GM21529 (cell line): ENCODE measurements at regions not wholly inside any gene's neighbourhood (a gene's known extent, or its start where the extent isn't known, plus 50 kb on each side); places are given as distances from the start of the nearest gene placed in this dataset.

Experiments used
- ATAC-seq: cut with Tn5 transposase; IDR thresholded peaks from one replicate; pipeline ENCODE4 v1.9.1; 2021; ENCODE audit not compliant: unreplicated experiment

- ATAC-seq: peak; percentile 43
These were observed 68.1 kb upstream of the SLC10A2 start for GRCh38 chr13:103134271-103134670.

DNA sequence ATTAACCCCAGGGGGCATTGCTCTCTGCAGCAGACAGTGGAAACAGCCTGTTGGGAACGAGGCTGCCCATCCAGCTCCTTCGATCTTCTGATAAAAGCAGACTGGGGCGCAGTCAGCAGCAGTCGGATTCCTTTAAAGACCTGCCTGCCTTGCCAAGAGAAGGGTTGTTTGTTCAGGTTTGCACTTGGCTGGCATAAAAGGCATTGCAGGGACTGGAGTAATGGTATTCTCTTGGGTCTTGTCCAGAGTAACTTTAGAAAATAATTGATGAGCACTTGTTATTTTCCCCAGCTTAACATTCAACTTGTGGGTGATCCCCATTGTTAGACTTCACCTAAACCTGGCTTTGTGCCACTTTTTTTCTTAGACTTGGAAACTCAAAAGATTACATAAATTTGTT is 67.3 kb upstream of the SLC10A2 start:
- ATAC-seq: no peak

- peak; percentile 72 for ATAC-seq
These were observed 64.5 kb upstream of the SLC10A2 start for GRCh38 chr13:103130681-103131210.

DNA sequence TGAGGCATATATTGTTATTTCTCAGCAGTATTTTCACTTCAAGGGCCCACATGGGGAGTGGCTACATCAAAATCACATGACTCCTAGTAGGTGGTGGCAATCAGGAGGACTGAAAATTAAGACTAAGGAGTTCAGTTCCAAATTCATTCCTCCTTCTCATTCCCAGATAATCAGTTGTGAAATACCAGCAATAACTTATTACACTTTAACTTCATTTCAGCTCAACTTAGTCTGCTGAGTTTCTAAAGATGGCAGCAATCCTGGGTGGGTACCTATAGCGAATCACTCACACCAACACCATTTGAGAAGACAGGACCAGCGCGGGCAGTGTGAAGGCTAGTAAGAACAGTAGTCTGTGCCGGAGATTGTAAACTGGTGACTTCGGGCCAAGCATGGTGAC is 63.9 kb upstream of the SLC10A2 start:
- ATAC-seq: no peak
